HG03565 (cell line): ENCODE measurements at regions not wholly inside any gene's neighbourhood (a gene's known extent, or its start where the extent isn't known, plus 50 kb on each side); places are given as distances from the start of the nearest gene placed in this dataset.

ENCODE experiments used
- ATAC-seq: cut with Tn5 transposase; IDR thresholded peaks from one replicate; pipeline ENCODE4 v1.9.1; 2021; ENCODE audit warnings: mild to moderate bottlenecking, moderate library complexity; ENCODE audit not compliant: unreplicated experiment

- no peak for ATAC-seq
Measured at GRCh38 chr19:31699421-31699820, 350.2 kb upstream of the TSHZ3 start.

- no peak for ATAC-seq
Measured at GRCh38 chr19:31701146-31701545, 351.9 kb upstream of the TSHZ3 start.

- ATAC-seq = no peak
Measured at GRCh38 chr19:31705656-31706055, 356.4 kb upstream of the TSHZ3 start.

GRCh38 chr19:31706131-31706530 lies 356.9 kb upstream of the TSHZ3 start:
- ATAC-seq = no peak

GRCh38 chr19:31706691-31707620 lies 357.7 kb upstream of the TSHZ3 start:
- ATAC-seq = no peak

GRCh38 chr19:31708520-31708919 lies 359.3 kb upstream of the TSHZ3 start:
- no peak for ATAC-seq

GRCh38 chr19:31709476-31709875 lies 360.2 kb upstream of the TSHZ3 start:
- no peak for ATAC-seq

GRCh38 chr19:31715249-31715945 lies 366.2 kb upstream of the TSHZ3 start:
- no peak for ATAC-seq

GRCh38 chr19:31716826-31717225 lies 367.6 kb upstream of the TSHZ3 start:
- no peak for ATAC-seq

GRCh38 chr19:31717269-31717923 lies 368.2 kb upstream of the TSHZ3 start:
- ATAC-seq = no peak

- ATAC-seq = no peak
Measured at GRCh38 chr19:31718032-31718431, 368.8 kb upstream of the TSHZ3 start.

- no peak for ATAC-seq
Measured at GRCh38 chr19:31718898-31719297, 369.7 kb upstream of the TSHZ3 start.

GRCh38 chr19:31723101-31723500 lies 373.9 kb upstream of the TSHZ3 start:
- no peak for ATAC-seq

GRCh38 chr19:31725051-31725450 lies 375.8 kb upstream of the TSHZ3 start:
- ATAC-seq = no peak

- no peak for ATAC-seq
Measured at GRCh38 chr19:31727536-31727935, 378.3 kb upstream of the TSHZ3 start.

- ATAC-seq = no peak
Measured at GRCh38 chr19:31730270-31730669, 381.0 kb upstream of the TSHZ3 start.

- no peak for ATAC-seq
Measured at GRCh38 chr19:31733591-31733990, 384.4 kb upstream of the TSHZ3 start.

- no peak for ATAC-seq
Measured at GRCh38 chr19:31742249-31742648, 393.0 kb upstream of the TSHZ3 start.

- no peak for ATAC-seq
Measured at GRCh38 chr19:31745731-31746130, 396.5 kb upstream of the TSHZ3 start.

- ATAC-seq = no peak
Measured at GRCh38 chr19:31749231-31749630, 400.0 kb upstream of the TSHZ3 start.

- no peak for ATAC-seq
Measured at GRCh38 chr19:31759359-31759758, 410.1 kb upstream of the TSHZ3 start.
